ENCODE measurements at regions not wholly inside any gene's neighbourhood (a gene's known extent, or its start where the extent isn't known, plus 50 kb on each side); places are given as distances from the start of the nearest gene placed in this dataset.

DNA sequence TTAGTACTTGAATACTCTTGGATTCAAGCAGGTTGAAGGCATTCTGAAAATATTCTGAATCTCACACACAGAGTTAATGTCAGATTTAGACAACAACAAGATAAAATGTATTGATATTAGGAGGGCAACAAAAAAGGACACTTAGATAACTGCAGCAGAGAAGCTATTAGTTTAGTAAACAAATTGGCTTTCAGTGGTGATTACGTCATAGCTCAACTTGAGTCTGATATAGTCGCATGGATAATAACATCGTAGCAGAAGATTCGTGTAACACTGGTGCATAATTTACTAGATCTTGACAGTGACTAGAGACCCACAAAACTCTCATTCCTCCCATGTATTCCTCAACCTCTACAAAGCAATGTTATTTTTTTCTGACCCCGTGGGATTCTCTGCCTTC is 268.3 kb downstream of the KCNJ2 start:
- TF ChIP-seq POLR2A (IDR thresholded peaks at IDR 0.05; ENCODE audit: low read depth, low read length) (no peak), POLR2AphosphoS5 (IDR thresholded peaks at IDR 0.05; ENCODE audit: low read depth, low read length) (no peak), TAF1 (IDR thresholded peaks at IDR 0.05; ENCODE audit: borderline replicate concordance, low read depth, low read length) (no peak)
